ENCODE measurements at regions not wholly inside any gene's neighbourhood (a gene's known extent, or its start where the extent isn't known, plus 50 kb on each side); places are given as distances from the start of the nearest gene placed in this dataset.
"Not testable (repeated sequence)": the region's sequence is repeated elsewhere in the genome, so short reads cannot be mapped to it uniquely, and the experiment has no call there.

DNA sequence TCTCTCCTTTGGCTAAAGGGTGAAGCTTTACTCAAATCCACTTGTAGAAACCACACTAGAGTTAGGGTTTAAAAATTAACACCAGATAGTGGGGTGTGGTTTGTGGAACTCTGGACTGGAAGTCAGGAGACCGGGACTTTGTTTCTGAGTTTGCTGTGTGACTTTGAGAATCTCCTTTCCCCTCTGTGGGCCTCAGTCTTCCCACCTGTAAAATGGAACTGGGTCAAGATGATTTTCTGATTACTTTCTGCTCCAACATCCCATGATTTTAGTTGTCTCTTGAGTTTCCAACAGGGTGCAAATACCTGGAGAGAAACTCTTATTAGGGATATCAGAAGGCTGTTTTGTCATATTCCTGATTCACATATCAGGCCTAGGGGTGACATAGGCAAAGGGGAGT is 301.0 kb downstream of the MIAT start:
- no peak for DNase-seq (ENCODE audit: low read depth in 2 of 3, low spot score in 1 of 3)

DNA sequence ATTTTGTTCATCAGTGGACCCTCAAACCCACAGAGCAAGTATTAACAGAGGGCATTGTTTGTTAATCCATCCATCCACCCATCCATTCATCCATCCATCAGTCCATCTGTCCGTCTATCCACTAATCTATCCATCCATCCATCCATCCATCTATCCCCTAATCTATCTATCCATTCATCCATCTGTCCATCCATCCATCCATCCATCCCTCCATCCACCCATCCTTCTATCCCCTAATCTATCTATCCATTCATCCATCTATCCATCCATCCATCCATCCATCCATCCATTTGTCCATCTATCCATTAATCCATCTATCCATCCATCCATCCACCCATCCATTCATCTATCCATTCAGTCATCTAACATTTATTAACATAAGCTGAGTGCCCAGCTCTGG is 307.3 kb downstream of the MIAT start:
- DNase-seq (ENCODE audit: low read depth in 2 of 3, low spot score in 1 of 3), result no peak

DNA sequence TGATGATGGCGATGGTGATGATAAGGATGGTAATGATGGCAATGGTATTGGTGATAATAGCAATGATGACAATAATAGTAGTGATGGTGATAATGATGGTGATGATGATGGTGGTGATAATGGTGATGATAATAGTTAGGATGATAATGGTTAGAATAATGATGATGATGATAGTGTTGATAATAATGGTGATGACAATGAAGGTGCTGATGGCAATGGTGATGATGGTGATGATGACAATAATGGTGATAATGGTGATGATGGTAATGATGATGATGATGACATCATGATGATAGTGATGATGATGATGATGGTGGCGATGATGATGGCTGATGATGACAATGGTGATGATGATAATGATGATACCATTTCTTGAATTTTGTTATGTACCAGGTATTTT is 309.9 kb downstream of the MIAT start:
- DNase-seq (ENCODE audit: low read depth in 2 of 3, low spot score in 1 of 3), result no peak

- DNase-seq (ENCODE audit: low read depth in 2 of 3, low spot score in 1 of 3), result no peak
Measured at GRCh38 chr22:26968859-26969523, 311.6 kb downstream of the MIAT start.

- DNase-seq (ENCODE audit: low read depth in 2 of 3, low spot score in 1 of 3), result no peak
Measured at GRCh38 chr22:26970809-26971394, 313.5 kb downstream of the MIAT start.

DNA sequence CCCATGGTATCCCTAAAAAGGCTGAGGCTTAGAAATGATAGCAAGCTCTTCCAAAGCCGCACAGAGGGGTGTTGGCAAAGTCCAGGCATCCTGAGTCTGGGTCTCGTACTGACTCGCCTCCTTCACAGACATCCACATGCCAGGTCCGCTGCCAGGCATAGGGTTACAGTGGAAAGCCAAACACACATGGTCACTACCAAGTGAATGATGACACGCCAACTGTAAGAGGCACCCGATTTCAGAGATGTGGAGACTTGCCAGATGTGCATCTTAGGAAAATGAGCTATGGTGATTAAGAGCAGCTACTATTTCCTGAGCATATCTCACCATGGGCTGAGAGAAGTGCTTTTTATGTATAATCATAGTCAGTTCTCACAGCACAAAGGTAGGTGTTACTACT is 314.9 kb downstream of the MIAT start:
- DNase-seq (ENCODE audit: low read depth in 2 of 3, low spot score in 1 of 3), result no peak

- not testable (repeated sequence) for DNase-seq (ENCODE audit: low read depth in 2 of 3, low spot score in 1 of 3)
Measured at GRCh38 chr22:26972915-26973314, 315.5 kb downstream of the MIAT start.

GRCh38 chr22:26974034-26974433 is 316.6 kb downstream of the MIAT start:
- no peak for DNase-seq (ENCODE audit: low read depth in 2 of 3, low spot score in 1 of 3)

- no peak for DNase-seq (ENCODE audit: low read depth in 2 of 3, low spot score in 1 of 3)
Measured at GRCh38 chr22:26974914-26975803, 317.8 kb downstream of the MIAT start.

GRCh38 chr22:26975865-26976264 is 318.5 kb downstream of the MIAT start:
- no peak for DNase-seq (ENCODE audit: low read depth in 2 of 3, low spot score in 1 of 3)

DNA sequence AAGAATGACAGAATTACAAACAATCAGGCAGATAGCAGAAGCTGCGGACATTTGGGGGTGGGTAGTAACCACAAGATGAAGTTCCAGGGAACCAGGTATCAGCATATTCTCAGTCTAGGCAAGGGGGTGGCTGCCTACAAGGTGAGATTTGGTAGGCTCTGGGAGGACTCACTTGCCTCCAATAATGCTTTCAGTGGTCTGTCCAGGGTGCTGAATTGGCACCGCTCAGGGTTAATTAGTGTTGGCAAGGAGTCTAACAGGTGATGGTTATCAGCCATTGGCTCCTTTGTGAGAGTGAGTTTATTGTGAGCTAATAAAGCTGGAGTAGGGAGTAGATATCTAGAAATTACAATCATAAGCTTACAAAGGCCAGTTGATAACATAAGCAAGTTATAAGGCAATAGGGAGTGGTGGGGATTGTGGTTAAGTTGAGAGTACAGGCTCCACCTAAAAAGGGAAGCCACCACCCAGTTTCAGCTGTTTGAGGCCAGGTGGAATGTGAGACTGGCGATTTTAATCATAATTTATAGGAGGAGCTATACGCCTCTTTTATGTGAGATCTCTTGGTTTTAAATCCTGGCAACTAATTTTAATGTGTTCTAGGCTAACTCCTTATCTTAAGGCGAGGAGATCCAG is 320.5 kb downstream of the MIAT start:
- DNase-seq (ENCODE audit: low read depth in 2 of 3, low spot score in 1 of 3), result no peak

DNA sequence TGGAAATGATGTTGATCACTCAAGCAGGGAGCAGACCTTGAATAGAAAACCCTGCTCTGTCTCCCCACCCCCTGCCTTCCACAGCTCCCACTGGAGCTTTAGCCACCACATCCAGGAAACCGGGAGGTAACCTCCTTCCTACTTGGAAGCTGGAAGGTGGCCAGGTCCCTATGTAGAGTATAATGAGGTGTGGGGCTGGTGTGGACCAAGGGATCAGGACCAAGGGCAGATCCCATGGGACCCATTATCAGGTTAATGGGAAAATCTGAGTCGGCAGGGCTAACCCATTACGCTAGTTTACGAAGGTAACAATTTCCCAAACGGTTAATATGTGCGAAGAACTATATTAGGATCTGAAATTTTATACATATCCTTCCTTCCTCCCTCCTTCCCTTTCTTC is 321.9 kb downstream of the MIAT start:
- no peak for DNase-seq (ENCODE audit: low read depth in 2 of 3, low spot score in 1 of 3)

DNA sequence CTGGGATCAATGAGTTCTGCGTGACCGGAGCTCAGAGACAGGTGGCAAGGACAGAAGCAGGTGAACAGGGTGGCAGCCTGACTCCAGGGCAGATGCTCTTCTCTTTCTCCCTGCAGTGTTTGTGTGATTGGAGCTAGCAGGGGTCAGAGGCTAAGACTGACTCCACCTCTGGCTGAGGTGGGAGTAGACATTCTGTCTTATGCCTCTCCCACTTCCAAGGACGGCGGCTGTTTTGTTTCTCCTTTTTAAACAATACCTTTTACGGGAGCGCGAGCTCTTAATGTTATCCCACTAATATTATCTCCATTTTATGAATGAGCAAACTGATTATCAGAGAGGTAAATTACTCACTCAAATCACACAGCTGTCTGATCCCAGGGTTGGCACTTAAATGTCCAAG is 323.7 kb downstream of the MIAT start:
- DNase-seq (ENCODE audit: low read depth in 2 of 3, low spot score in 1 of 3), result no peak

GRCh38 chr22:26981541-26981940 is 324.2 kb downstream of the MIAT start:
- no peak for DNase-seq (ENCODE audit: low read depth in 2 of 3, low spot score in 1 of 3)

GRCh38 chr22:26983311-26983710 is 325.9 kb downstream of the MIAT start:
- DNase-seq (ENCODE audit: low read depth in 2 of 3, low spot score in 1 of 3), result no peak

- no peak for DNase-seq (ENCODE audit: low read depth in 2 of 3, low spot score in 1 of 3)
Measured at GRCh38 chr22:26985206-26985605, 327.8 kb downstream of the MIAT start.

DNA sequence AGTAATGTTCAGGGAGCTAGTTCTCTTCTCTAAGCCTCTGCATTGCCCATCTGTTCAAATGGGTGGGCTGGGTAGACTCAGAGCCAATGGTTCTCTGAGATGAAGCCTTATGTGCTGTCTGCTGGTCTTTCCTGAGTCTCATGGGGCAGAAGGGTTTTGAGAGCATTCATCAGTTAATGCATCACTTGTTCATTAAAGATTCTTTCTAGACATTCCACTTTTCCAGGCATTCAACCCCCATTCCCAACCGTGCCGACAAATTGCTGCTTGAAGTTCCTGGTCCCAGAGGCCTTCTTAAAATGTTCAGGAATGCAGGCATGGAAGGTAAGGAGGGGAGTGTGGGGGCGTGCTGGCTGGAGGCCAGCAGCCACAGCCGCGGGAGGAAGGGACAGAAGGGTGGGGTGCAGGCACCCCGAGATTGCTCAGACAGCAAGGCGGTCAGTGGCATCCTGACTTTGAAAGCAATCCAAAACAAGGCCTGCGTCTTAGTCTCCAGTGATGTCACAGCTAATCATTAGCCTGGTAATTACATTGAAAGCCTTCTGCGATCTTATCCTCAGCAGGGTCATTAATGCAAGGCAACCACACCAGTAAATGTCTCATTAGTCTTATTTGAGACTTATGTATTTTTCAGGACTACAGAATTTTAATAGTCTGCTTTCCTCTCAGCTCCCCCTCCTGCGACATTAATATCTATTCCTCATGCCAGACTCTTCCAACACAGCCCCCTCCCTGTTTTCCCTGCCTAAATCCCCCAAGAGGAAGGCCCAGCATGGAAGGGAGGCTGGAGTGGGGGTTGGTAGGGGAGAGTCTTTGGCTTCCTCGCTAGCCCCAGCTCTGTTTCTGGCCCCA is 328.8 kb downstream of the MIAT start:
- no peak for DNase-seq (ENCODE audit: low read depth in 2 of 3, low spot score in 1 of 3)

DNA sequence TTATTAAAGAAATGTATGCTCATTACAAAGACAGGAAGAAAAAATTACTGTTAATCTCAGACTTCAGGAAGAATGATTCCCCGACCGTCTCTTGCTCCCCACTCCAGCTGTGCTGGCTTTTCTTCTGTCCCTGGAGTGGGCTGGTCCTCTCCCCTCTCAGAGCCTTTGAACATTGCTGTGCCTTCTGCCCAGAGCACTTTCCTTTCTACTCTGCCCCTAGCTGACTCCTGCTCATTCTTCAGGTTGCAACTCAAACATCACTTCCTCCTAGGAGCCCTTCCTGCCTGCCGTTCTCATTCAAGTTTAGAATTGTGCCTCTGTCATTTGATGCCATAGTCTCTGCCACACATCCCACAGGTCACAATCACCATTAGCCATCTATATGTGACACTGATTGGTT is 329.5 kb downstream of the MIAT start:
- no peak for DNase-seq (ENCODE audit: low read depth in 2 of 3, low spot score in 1 of 3)

DNA sequence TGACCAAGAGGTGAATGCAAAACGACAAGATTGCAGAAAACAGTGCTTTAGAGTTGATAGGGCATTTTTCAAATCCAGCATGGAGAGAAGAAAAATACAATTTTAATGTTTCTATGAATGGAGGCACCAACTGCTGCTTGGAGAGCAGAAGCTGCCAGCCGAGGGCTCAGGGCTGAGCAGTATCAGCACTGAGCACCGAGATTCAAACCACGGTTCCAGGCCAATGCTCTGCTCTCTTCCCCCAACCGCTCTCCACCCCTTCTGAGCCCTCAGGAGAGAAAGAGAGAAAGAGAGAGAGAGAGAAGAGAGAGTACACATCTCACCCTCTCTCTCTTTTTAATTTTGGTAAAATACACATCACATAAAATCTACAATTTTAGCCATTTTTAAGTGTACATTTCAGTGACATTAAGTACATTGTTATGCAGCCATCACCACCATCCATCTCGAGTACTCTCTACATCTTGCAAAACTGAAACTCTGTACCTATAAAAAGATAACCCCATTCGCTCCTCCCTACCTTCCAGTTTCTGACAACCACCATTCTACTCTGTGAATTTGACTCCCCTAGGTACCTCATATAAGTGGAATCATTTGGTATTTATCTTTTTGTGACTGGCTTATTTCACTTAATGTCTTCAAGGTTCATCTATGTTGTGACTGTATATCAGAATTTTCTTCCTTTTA is 333.3 kb downstream of the MIAT start:
- no peak for DNase-seq (ENCODE audit: low read depth in 2 of 3, low spot score in 1 of 3)

DNA sequence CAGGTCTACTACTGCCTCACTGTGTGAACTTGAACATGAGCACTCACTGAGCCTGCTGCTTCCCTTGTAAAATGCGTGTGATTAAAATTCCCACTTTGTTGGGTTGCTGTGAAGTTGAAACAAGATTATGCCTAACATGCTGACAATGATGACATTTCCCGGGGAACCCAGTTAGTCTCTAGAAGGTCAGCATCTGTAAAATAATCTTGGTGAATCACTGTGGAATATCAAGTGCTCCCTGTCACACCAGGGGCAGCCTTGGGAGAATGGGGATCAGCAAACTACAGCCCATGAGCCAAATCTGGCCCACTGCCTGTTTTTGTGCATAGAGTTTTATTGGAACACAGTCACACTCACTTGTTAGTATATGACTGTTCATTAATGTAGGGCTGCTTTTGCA is 335.2 kb downstream of the MIAT start:
- no peak for DNase-seq (ENCODE audit: low read depth in 2 of 3, low spot score in 1 of 3)

Data from stimulated activated CD4-positive, alpha-beta T cell treated with anti-CD3 and anti-CD28 coated beads, Interleukin-12 subunit alpha, Interleukin-12 subunit beta, amount 100 ng/mL, for 48 hours (primary cell).